ENCODE measurements at regions not wholly inside any gene's neighbourhood (a gene's known extent, or its start where the extent isn't known, plus 50 kb on each side); places are given as distances from the start of the nearest gene placed in this dataset.

- TF ChIP-seq CHD7 (IDR thresholded peaks at IDR 0.05; ENCODE audit: low read depth, low read length) = no peak
- TF ChIP-seq TBP (optimal IDR thresholded peaks at IDR 0.05; ENCODE audit: low read depth, low read length) = no peak
- peak; percentile 69 for TF ChIP-seq FOXM1 (IDR thresholded peaks at IDR 0.05; ENCODE audit: low read depth)
- no peak for TF ChIP-seq FOXM1 (CRISPR knock-in tag; IDR thresholded peaks at IDR 0.05; ENCODE audit: low read depth)
- no peak for TF ChIP-seq EGR1 (conservative IDR thresholded peaks at IDR 0.05)
- TF ChIP-seq ZBTB11 (CRISPR knock-in tag; IDR thresholded peaks at IDR 0.05) = no peak
- TF ChIP-seq ZNF592 (IDR thresholded peaks at IDR 0.05) = peak; percentile 78
- no peak for TF ChIP-seq ZNF384 (IDR thresholded peaks at IDR 0.05; ENCODE audit: low read depth, low read length)
- no peak for TF ChIP-seq MEIS2 (IDR thresholded peaks at IDR 0.05; ENCODE audit: partially characterized antibody)
These were observed 183.0 kb downstream of the MREG start (continued) for GRCh38 chr2:215830304-215830703.
